ENCODE measurements at regions not wholly inside any gene's neighbourhood (a gene's known extent, or its start where the extent isn't known, plus 50 kb on each side); places are given as distances from the start of the nearest gene placed in this dataset.
"Not testable (repeated sequence)": the region's sequence is repeated elsewhere in the genome, so short reads cannot be mapped to it uniquely, and the experiment has no call there.

- ATAC-seq (ENCODE audit: low read depth) (no peak), DNase-seq (no peak)
- POLR2A ChIA-PET, result no interaction called here
- peaks cover 2% of the 10 kb centered on the region for H3K9me3 Mint-ChIP-seq
- CTCF ChIA-PET, result no interaction called here
- no peaks in the 10 kb centered on the region for H3K36me3 Mint-ChIP-seq (ENCODE audit: low read depth)
- peaks cover 9% of the 10 kb centered on the region for H3K27me3 Mint-ChIP-seq
- intact Hi-C loops (cut with micrococcal nuclease), result no loop called here
- no peak for TF ChIP-seq CTCF (IDR thresholded peaks at IDR 0.05)
- no peak overlapping the region for H3K4me3 Mint-ChIP-seq
- H3K27ac Mint-ChIP-seq, result no peak overlapping the region
- H3K4me1 Mint-ChIP-seq, result no peaks in the 10 kb centered on the region
These were observed 245.2 kb downstream of the CYRIA start for GRCh38 chr2:16420421-16420820.

DNA sequence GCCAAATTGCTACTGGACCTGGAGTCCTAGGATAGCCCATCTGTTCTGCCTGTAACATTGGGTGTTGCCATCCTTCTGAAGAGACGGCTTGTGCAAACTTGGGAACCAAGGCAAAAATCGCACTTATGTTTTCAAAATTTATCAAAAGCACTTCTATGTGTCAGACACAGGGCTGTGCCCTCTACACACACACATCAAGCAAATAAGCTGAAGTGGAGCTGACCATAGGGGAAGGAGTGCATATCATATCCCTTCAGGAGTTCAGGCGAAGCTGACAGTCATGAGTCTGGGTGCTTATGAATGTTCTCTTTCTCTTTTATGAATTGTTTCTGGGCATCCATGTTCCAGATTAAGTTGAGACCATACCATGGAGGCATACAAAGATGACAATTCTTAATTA, 247.9 kb downstream of the CYRIA start:
- intact Hi-C loops (cut with micrococcal nuclease), result no loop called here
- DNase-seq (no peak), ATAC-seq (ENCODE audit: low read depth) (no peak)
- Mint-ChIP-seq H3K4me3 (no peak overlapping the region), H3K9me3 (peaks cover 3% of the 10 kb centered on the region), H3K4me1 (no peaks in the 10 kb centered on the region), H3K36me3 (ENCODE audit: low read depth) (no peaks in the 10 kb centered on the region), H3K27ac (no peak overlapping the region), H3K27me3 (peaks cover 9% of the 10 kb centered on the region)
- no peak for TF ChIP-seq CTCF (IDR thresholded peaks at IDR 0.05)
- ChIA-PET POLR2A (no interaction called here), CTCF (no interaction called here)

DNA sequence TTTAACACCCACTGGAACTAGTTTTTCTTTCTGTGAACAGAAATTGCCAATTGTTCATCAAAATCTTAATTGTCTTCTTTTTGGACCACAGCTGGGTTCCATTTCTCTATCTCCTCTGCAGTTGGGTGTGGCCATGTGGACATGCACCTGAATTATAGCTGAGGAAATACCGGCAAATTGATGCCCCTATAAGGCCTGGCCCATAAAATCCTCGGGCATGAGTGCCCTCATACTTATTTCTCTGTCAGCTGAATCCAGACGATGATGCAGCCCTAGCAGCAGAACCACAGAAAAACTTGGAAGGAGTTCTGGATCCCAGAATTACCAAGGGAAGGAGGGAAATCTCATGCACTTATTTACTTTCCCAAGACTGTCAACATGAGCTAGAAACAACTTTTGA, 249.0 kb downstream of the CYRIA start:
- H3K27me3 Mint-ChIP-seq, result peaks cover 9% of the 10 kb centered on the region
- CTCF ChIA-PET, result no interaction called here

GRCh38 chr2:16415861-16416260, 249.8 kb downstream of the CYRIA start:
- H3K4me3 Mint-ChIP-seq; H3K36me3 Mint-ChIP-seq (ENCODE audit: low read depth); DNase-seq; H3K27me3 Mint-ChIP-seq; CTCF ChIA-PET; H3K27ac Mint-ChIP-seq; POLR2A ChIA-PET; intact Hi-C loops (cut with micrococcal nuclease); H3K9me3 Mint-ChIP-seq; H3K4me1 Mint-ChIP-seq; ATAC-seq (ENCODE audit: low read depth): not testable (repeated sequence)

More for the DNA sequence above, 249.0 kb downstream of the CYRIA start:
- no peak for DNase-seq
- POLR2A ChIA-PET, result no interaction called here
- Mint-ChIP-seq H3K27ac (no peak overlapping the region), H3K36me3 (ENCODE audit: low read depth) (no peaks in the 10 kb centered on the region), H3K4me1 (no peaks in the 10 kb centered on the region), H3K9me3 (peaks cover 3% of the 10 kb centered on the region), H3K4me3 (no peak overlapping the region)
- intact Hi-C loops (cut with micrococcal nuclease), result no loop called here
- ATAC-seq (ENCODE audit: low read depth), result no peak
- TF ChIP-seq CTCF (IDR thresholded peaks at IDR 0.05), result no peak

DNA sequence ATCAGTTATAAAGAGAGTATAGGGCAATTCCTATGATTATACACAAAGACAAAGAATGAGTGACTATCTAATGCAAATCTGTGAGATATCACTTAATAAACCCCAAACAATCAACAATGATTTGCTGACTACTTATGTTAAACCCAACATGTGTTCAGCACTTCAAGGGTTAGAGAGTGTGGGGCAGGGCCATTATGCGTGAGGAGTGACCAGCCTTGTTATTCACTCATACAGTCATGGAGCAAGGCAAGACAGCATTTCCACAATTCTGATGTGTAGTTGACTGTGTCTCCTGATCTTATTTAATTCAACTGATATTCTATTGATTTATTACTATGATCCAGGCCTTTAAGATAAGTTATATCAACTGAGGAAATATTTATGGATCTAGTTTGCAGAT, 251.7 kb downstream of the CYRIA start:
- intact Hi-C loops (cut with micrococcal nuclease), result no loop called here
- H3K4me1 Mint-ChIP-seq, result no peaks in the 10 kb centered on the region

More for the DNA sequence above, 251.7 kb downstream of the CYRIA start:
- TF ChIP-seq CTCF (IDR thresholded peaks at IDR 0.05), result no peak
- Mint-ChIP-seq H3K36me3 (ENCODE audit: low read depth) (no peaks in the 10 kb centered on the region), H3K4me3 (no peak overlapping the region), H3K27me3 (peaks cover 2% of the 10 kb centered on the region), H3K27ac (no peak overlapping the region), H3K9me3 (peaks cover 3% of the 10 kb centered on the region)
- CTCF ChIA-PET, result no interaction called here
- no peak for ATAC-seq (ENCODE audit: low read depth)
- POLR2A ChIA-PET, result no interaction called here
- no peak for DNase-seq

Measured in activated B cell treated with CpG ODN at 0.5 μM for 24 hours (primary cell).